B cell (primary cell): ENCODE measurements at regions not wholly inside any gene's neighbourhood (a gene's known extent, or its start where the extent isn't known, plus 50 kb on each side); places are given as distances from the start of the nearest gene placed in this dataset.

Experiments
- ATAC-seq: fragments of 200-7000 bp; cut with Tn5 transposase; one replicate; pipeline ENCODE4 v1.10.0; 2021; ENCODE audit warnings: low read depth, mild to moderate bottlenecking, moderate number of reproducible peaks, moderate library complexity
- CTCF ChIA-PET: fragments of 350-600 bp; sonication (Branson Sonifier 250); formaldehyde crosslinking; loops from one replicate; lab custom pipeline; 2021; ENCODE audit warnings: antibody characterized with exemption, inconsistent platforms; lab: Charles Lee
- POLR2A ChIA-PET: fragments of 350-600 bp; sonication (Branson Sonifier 250); formaldehyde crosslinking; loops from one replicate; lab custom pipeline; 2021; ENCODE audit warnings: antibody characterized with exemption; lab: Charles Lee
- DNase-seq: peaks from one replicate; pipeline ENCODE4 v3.0.0; 2013
- H2AFZ ChIP-seq: 2 replicates; pipeline ENCODE4 v1.6.1; 2012; ENCODE audit warnings: mild to moderate bottlenecking, low read depth, low read length; ENCODE audit not compliant: insufficient read depth, poor library complexity, severe bottlenecking
- H3K27ac ChIP-seq, 2 donors: 1 replicate in 1 of 2; 2 replicates in 1 of 2; pipeline ENCODE4 v1.5.1; 2012 to 2013; ENCODE audit warnings: low read length in 2 of 2, mild to moderate bottlenecking in 2 of 2, moderate library complexity in 1 of 2
- H3K27me3 ChIP-seq, 4 experiments: fragments of 200-600 bp in 1 of 4; sonication (generic) in 1 of 4; replicated peaks in 1 of 4; 1 replicate in 2 of 4; 2 replicates in 2 of 4; pipeline versions ENCODE4 v1.6.1 to v1.7.0; 2013 to 2016; ENCODE audit warnings: low read length in 3 of 4, mild to moderate bottlenecking in 2 of 4, mixed read lengths in 1 of 4, moderate library complexity in 1 of 4; ENCODE audit not compliant: insufficient read depth in 4 of 4, control insufficient read depth in 3 of 4; ENCODE audit errors: control extremely low read depth in 1 of 4
- H3K36me3 ChIP-seq, 2 experiments: replicated peaks in 1 of 2; 1 replicate in 1 of 2; 2 replicates in 1 of 2; pipeline versions ENCODE4 v1.6.1 to v1.7.1; 2013; ENCODE audit warnings: low read length in 1 of 2; ENCODE audit not compliant: insufficient read depth in 2 of 2, control insufficient read depth in 1 of 2; ENCODE audit errors: control extremely low read depth in 1 of 2, extremely low read depth in 1 of 2
- H3K4me1 ChIP-seq, 2 donors: fragments of 200-600 bp in 1 of 2; sonication (generic) in 1 of 2; 1 replicate in 1 of 2; 2 replicates in 1 of 2; pipeline versions ENCODE4 v1.5.1 to v1.6.1; 2013 to 2017; ENCODE audit warnings: low read length in 2 of 2; ENCODE audit not compliant: control insufficient read depth in 2 of 2, insufficient read depth in 2 of 2
- H3K4me2 ChIP-seq: replicated peaks from 2 replicates; pipeline ENCODE3; 2012; ENCODE audit warnings: mild to moderate bottlenecking, low read depth, low read length; ENCODE audit not compliant: poor library complexity, severe bottlenecking
- H3K4me3 ChIP-seq, 5 experiments: fragments of 200-600 bp in 1 of 5; sonication (generic) in 1 of 5; 1 replicate in 3 of 5; 2 replicates in 2 of 5; pipeline versions ENCODE4 v1.5.1 to v1.7.0; 2011 to 2016; ENCODE audit warnings: low read length in 4 of 5, mild to moderate bottlenecking in 4 of 5, low read depth in 2 of 5, control low read depth in 1 of 5, moderate library complexity in 1 of 5; ENCODE audit not compliant: insufficient read depth in 1 of 5; ENCODE audit errors: control extremely low read depth in 1 of 5, extremely low read depth in 1 of 5
- H3K79me2 ChIP-seq: fragments of 200-600 bp; sonication (generic); one replicate; pipeline ENCODE4 v1.6.0; 2016; ENCODE audit warnings: low read length; ENCODE audit not compliant: control insufficient read depth, insufficient read depth
- H3K9ac ChIP-seq: fragments of 200-600 bp; sonication (generic); 2 replicates; pipeline ENCODE4 v1.6.1; 2017; ENCODE audit warnings: mild to moderate bottlenecking, low read length, moderate library complexity
- H3K9me3 ChIP-seq, 3 donors: one replicate each; pipeline versions ENCODE4 v1.6.1 to v1.7.1; 2013; ENCODE audit warnings: low read length in 2 of 3; ENCODE audit not compliant: control insufficient read depth in 2 of 3, insufficient read depth in 1 of 3; ENCODE audit errors: control extremely low read depth in 1 of 3
- H4K20me1 ChIP-seq: 2 replicates; pipeline ENCODE4 v1.6.0; 2012; ENCODE audit warnings: mild to moderate bottlenecking, low read length; ENCODE audit not compliant: insufficient read depth, control insufficient read depth, poor library complexity, severe bottlenecking
- H3K27ac Mint-ChIP-seq: one replicate; pipeline ENCODE4 v1.8.0; 2021; ENCODE audit warnings: mixed read lengths
- H3K27me3 Mint-ChIP-seq: one replicate; pipeline ENCODE4 v1.8.0; 2021; ENCODE audit warnings: mixed read lengths
- H3K4me1 Mint-ChIP-seq: one replicate; pipeline ENCODE4 v1.8.0; 2021; ENCODE audit warnings: mixed read lengths
- H3K4me3 Mint-ChIP-seq: one replicate; pipeline ENCODE4 v1.8.0; 2021; ENCODE audit warnings: mixed read lengths
- H3K9me3 Mint-ChIP-seq: one replicate; pipeline ENCODE4 v1.8.0; 2022; ENCODE audit warnings: mixed read lengths; ENCODE audit not compliant: insufficient read depth
- CTCF ChIP-seq: fragments of 200-600 bp; IDR thresholded peaks from one replicate; pipeline ENCODE4 v1.8.0; 2022; ENCODE audit warnings: antibody characterized with exemption, mild to moderate bottlenecking
- EZH2 ChIP-seq: IDR thresholded peaks from 2 replicates; pipeline ENCODE4 v1.6.1; 2012; ENCODE audit warnings: borderline replicate concordance, low read depth, mild to moderate bottlenecking, moderate library complexity, low read length; ENCODE audit not compliant: insufficient read depth, poor library complexity, severe bottlenecking
- WGBS: methylation state at CpG from one replicate; pipeline ENCODE4 v1.1.5; 2013; ENCODE audit warnings: missing lambda C conversion rate; ENCODE audit not compliant: insufficient coverage; 5-methylcytosine and 5-hydroxymethylcytosine counted together
- intact Hi-C: fragments of 100-400 bp; cut with micrococcal nuclease; formaldehyde crosslinking; loops from one replicate; pipeline ENCODE4 v1.10.0; 2022

GRCh38 chr4:123014038-123014437, 91.6 kb upstream of the NUDT6 start:
- H2AFZ ChIP-seq, result no peak overlapping the region
- no peaks in the 10 kb centered on the region for H3K4me1 ChIP-seq
- ATAC-seq, result no peak
- H3K36me3 ChIP-seq, result peaks cover 0 to 5% of the 10 kb centered on the region in 2 experiments
- H3K27ac ChIP-seq, result no peak overlapping the region
- H3K27me3 Mint-ChIP-seq, result no peaks in the 10 kb centered on the region
- intact Hi-C loops, result no loop called here
- ChIA-PET CTCF (no interaction called here), POLR2A (no interaction called here)
- H4K20me1 ChIP-seq, result no peaks in the 10 kb centered on the region
- H3K9me3 ChIP-seq, result no peaks in the 10 kb centered on the region
- H3K4me1 Mint-ChIP-seq, result no peaks in the 10 kb centered on the region
- WGBS, result no CpG with 5 or more reads among the region's 1 CpG
- H3K27ac Mint-ChIP-seq, result no peak overlapping the region
- TF ChIP-seq CTCF, result no peak
- no peak for TF ChIP-seq EZH2
- H3K27me3 ChIP-seq, result no peaks in the 10 kb centered on the region
- H3K79me2 ChIP-seq, result no peaks in the 10 kb centered on the region
- no peak overlapping the region for H3K9ac ChIP-seq
- H3K4me3 Mint-ChIP-seq, result no peak overlapping the region
- no peak overlapping the region for H3K4me3 ChIP-seq
- no peaks in the 10 kb centered on the region for H3K9me3 Mint-ChIP-seq
- H3K4me2 ChIP-seq, result no peak overlapping the region
- no peak for DNase-seq

GRCh38 chr4:123017078-123017477, 94.7 kb upstream of the NUDT6 start:
- H3K4me1 Mint-ChIP-seq, result no peaks in the 10 kb centered on the region
- no peak overlapping the region for H3K4me3 Mint-ChIP-seq
- H3K9me3 ChIP-seq, result no peaks in the 10 kb centered on the region
- no peak for DNase-seq
- CTCF ChIA-PET, result no interaction called here
- intact Hi-C loops, result no loop called here
- H3K27ac ChIP-seq, result no peak overlapping the region
- H4K20me1 ChIP-seq, result no peaks in the 10 kb centered on the region
- no peaks in the 10 kb centered on the region for H3K79me2 ChIP-seq
- H3K4me2 ChIP-seq, result no peak overlapping the region
- no CpG with 5 or more reads among the region's 8 CpGs for WGBS
- no peaks in the 10 kb centered on the region for H3K4me1 ChIP-seq
- no peak for ATAC-seq
- H3K27ac Mint-ChIP-seq, result no peak overlapping the region
- no peak overlapping the region for H3K4me3 ChIP-seq
- no peak for TF ChIP-seq CTCF
- no peak for TF ChIP-seq EZH2
- H3K36me3 ChIP-seq, result no peaks in the 10 kb centered on the region
- H2AFZ ChIP-seq, result no peak overlapping the region
- no peaks in the 10 kb centered on the region for H3K9me3 Mint-ChIP-seq
- no peaks in the 10 kb centered on the region for H3K27me3 Mint-ChIP-seq
- POLR2A ChIA-PET, result no interaction called here
- H3K9ac ChIP-seq, result no peak overlapping the region
- H3K27me3 ChIP-seq, result no peaks in the 10 kb centered on the region
